ENCODE measurements at regions not wholly inside any gene's neighbourhood (a gene's known extent, or its start where the extent isn't known, plus 50 kb on each side); places are given as distances from the start of the nearest gene placed in this dataset.

GRCh38 chr18:45512363-45512953 lies 102.8 kb upstream of the SLC14A2 start:
- in situ Hi-C loops (cut with HindIII; ENCODE audit: extremely low pct_ligation_motif_present, low pct_unique_long_range_greater_than_20kb): no loop called here
- DNase-seq (ENCODE audit: low spot score) (no peak), ATAC-seq (no peak), FAIRE-seq (no peak)
- H3K36me3 ChIP-seq (replicated peaks in 1 of 2; ENCODE audit: control insufficient read depth in 1 of 2, insufficient read depth in 2 of 2, low read length in 2 of 2): no peaks in the 10 kb centered on the region
- no TSS peak for BruUV-seq (replicated peaks)
- ChIA-PET POLR2A (no interaction called here), CTCF (ENCODE audit: low intra/inter-chr PET ratio, low total read pairs) (no interaction called here)
- H3K4me2 ChIP-seq (ENCODE audit: low read depth, low read length): no peak overlapping the region
- H3K9ac ChIP-seq (ENCODE audit: insufficient read depth, low read depth, low read length): no peak overlapping the region
- H3K79me2 ChIP-seq (ENCODE audit: insufficient read depth, low read length): no peaks in the 10 kb centered on the region
- intact Hi-C loops (cut with micrococcal nuclease; ENCODE audit: unreplicated experiment): no loop called here
- no peak overlapping the region for H2AFZ ChIP-seq (ENCODE audit: low read length)
- H4K20me1 ChIP-seq (ENCODE audit: insufficient read depth, low read length): no peaks in the 10 kb centered on the region
- no peak overlapping the region for H3K4me3 ChIP-seq (replicated peaks in 1 of 3; ENCODE audit: insufficient read depth in 1 of 3, low read depth in 2 of 3, low read length in 3 of 3)
- no peaks in the 10 kb centered on the region for H3K27me3 ChIP-seq (ENCODE audit: control insufficient read depth in 1 of 2, insufficient read depth in 2 of 2, low read length in 2 of 2)
- TF ChIP-seq ZSCAN21 (CRISPR knock-in tag; IDR thresholded peaks at IDR 0.05; ENCODE audit: borderline replicate concordance): no peak
- TF ChIP-seq TFDP1 (CRISPR knock-in tag; IDR thresholded peaks at IDR 0.05; ENCODE audit: borderline replicate concordance): no peak
- no peak for TF ChIP-seq SRF (IDR thresholded peaks at IDR 0.05; ENCODE audit: low read depth, low read length)
- TF ChIP-seq ZNF484 (CRISPR knock-in tag; IDR thresholded peaks at IDR 0.05; ENCODE audit: borderline replicate concordance, low read depth): no peak
- TF ChIP-seq ZNF263 (CRISPR knock-in tag; IDR thresholded peaks at IDR 0.05): no peak
- TF ChIP-seq ZNF816 (CRISPR knock-in tag; IDR thresholded peaks at IDR 0.05; ENCODE audit: borderline replicate concordance): no peak
- no peak for TF ChIP-seq JUN (CRISPR knock-in tag; IDR thresholded peaks at IDR 0.05)
- TF ChIP-seq ZFY (CRISPR knock-in tag; IDR thresholded peaks at IDR 0.05): no peak
- TF ChIP-seq ZNF124 (CRISPR knock-in tag; IDR thresholded peaks at IDR 0.05): no peak
- TF ChIP-seq ZNF773 (CRISPR knock-in tag; IDR thresholded peaks at IDR 0.05; ENCODE audit: borderline replicate concordance): no peak
- no peak for TF ChIP-seq TRIM22 (IDR thresholded peaks at IDR 0.05)
- TF ChIP-seq SOX13 (IDR thresholded peaks at IDR 0.05): no peak
- no peak for TF ChIP-seq SOX13 (CRISPR knock-in tag; conservative IDR thresholded peaks at IDR 0.05 in 1 of 2, IDR thresholded peaks at IDR 0.05 in 1 of 2)
- no peak for TF ChIP-seq ZNF614 (CRISPR knock-in tag; IDR thresholded peaks at IDR 0.05; ENCODE audit: borderline replicate concordance)
- no peak for TF ChIP-seq NFYC (CRISPR knock-in tag; IDR thresholded peaks at IDR 0.05)
- no peak for TF ChIP-seq ZNF441 (CRISPR knock-in tag; IDR thresholded peaks at IDR 0.05; ENCODE audit: borderline replicate concordance)
- TF ChIP-seq FOXC1 (CRISPR knock-in tag; IDR thresholded peaks at IDR 0.05; ENCODE audit: borderline replicate concordance): no peak
- TF ChIP-seq POLR2AphosphoS5 (IDR thresholded peaks at IDR 0.05; ENCODE audit: low read depth, low read length): no peak
- TF ChIP-seq ZNF629 (CRISPR knock-in tag; conservative IDR thresholded peaks at IDR 0.05): no peak
- no peak for TF ChIP-seq YEATS4 (CRISPR knock-in tag; IDR thresholded peaks at IDR 0.05; ENCODE audit: borderline replicate concordance)
- no peak for TF ChIP-seq SP1 (IDR thresholded peaks at IDR 0.05)
- TF ChIP-seq SP1 (CRISPR knock-in tag; IDR thresholded peaks at IDR 0.05): no peak
- H3K9me3 ChIP-seq (ENCODE audit: low read length): no peaks in the 10 kb centered on the region
- H3K27ac ChIP-seq (ENCODE audit: extremely low read length, insufficient read depth, low read length): no peak overlapping the region
- WGBS (ENCODE audit: low lambda C conversion rate): 1% methylated on average over 5 of the region's 5 CpGs
- H3K4me1 ChIP-seq (ENCODE audit: insufficient read depth, low read length): no peaks in the 10 kb centered on the region
